Gastrocnemius medialis (tissue), 4 donors: ENCODE measurements at regions not wholly inside any gene's neighbourhood (a gene's known extent, or its start where the extent isn't known, plus 50 kb on each side); places are given as distances from the start of the nearest gene placed in this dataset.

Source experiments
- CTCF ChIP-seq, 5 experiments: fragments of 450-650 bp in 3 of 5; fragments of 200-600 bp in 2 of 5; sonication (generic) in 2 of 5; IDR thresholded peaks in 4 of 5; conservative IDR thresholded peaks in 1 of 5; 1 replicate in 4 of 5; 2 replicates in 1 of 5; pipeline ENCODE4 v1.5.1; 2016 to 2019; ENCODE audit warnings: antibody characterized with exemption in 5 of 5, mild to moderate bottlenecking in 3 of 5, moderate library complexity in 3 of 5
- POLR2A ChIP-seq, 2 donors: fragments of 450-650 bp; IDR thresholded peaks; one replicate each; pipeline ENCODE4 v1.6.1; 2017; ENCODE audit warnings: antibody characterized with exemption in 2 of 2, mild to moderate bottlenecking in 2 of 2, moderate library complexity in 2 of 2

- TF ChIP-seq CTCF (IDR thresholded peaks at IDR 0.05 in 4 of 5, conservative IDR thresholded peaks at IDR 0.05 in 1 of 5) (no peak), POLR2A (IDR thresholded peaks at IDR 0.05) (no peak)
Measured at GRCh38 chr20:60565083-60565482, 606.9 kb downstream of the CDH26 start.
